ENCODE measurements at regions not wholly inside any gene's neighbourhood (a gene's known extent, or its start where the extent isn't known, plus 50 kb on each side); places are given as distances from the start of the nearest gene placed in this dataset.

DNA sequence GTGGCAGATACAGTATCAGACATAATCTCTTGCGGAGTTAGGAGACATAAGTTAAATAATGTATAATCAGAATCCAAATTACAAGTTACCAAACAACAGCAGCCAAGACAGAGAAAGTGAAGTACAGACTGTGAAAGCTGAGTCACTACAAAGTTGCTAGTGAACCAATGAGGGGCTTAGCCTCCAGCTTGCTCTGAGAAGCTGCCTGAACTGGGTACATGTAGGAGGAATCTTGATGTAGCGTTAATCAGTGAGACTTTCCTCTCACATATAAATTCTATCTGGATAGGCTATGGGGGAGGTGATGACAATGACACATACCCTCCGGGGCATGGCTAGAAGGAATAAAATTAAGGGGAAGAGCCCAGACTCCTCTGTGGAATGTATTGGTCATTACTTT, 1234.3 kb upstream of the DDX18 start:
- H3K36me3 Mint-ChIP-seq, result peaks cover 15% of the 10 kb centered on the region; the same call in 1 of the 2 replicates
- no peak for DNase-seq (ENCODE audit: low spot score)
- POLR2A ChIA-PET, result no interaction called here
- ATAC-seq, result no peak
- H3K27ac Mint-ChIP-seq, result no peak overlapping the region
- no peaks in the 10 kb centered on the region for H3K27me3 Mint-ChIP-seq (ENCODE audit: low read depth)
- TF ChIP-seq NFYB (CRISPR knock-in tag; conservative IDR thresholded peaks at IDR 0.05; ENCODE audit: low read depth) (no peak), PRRX2 (CRISPR knock-in tag; IDR thresholded peaks at IDR 0.05) (no peak), FOXP1 (CRISPR knock-in tag; IDR thresholded peaks at IDR 0.05; ENCODE audit: borderline replicate concordance) (no peak), TEAD4 (CRISPR knock-in tag; IDR thresholded peaks at IDR 0.05) (no peak), MYBL2 (CRISPR knock-in tag; IDR thresholded peaks at IDR 0.05) (no peak), KAT7 (CRISPR knock-in tag; IDR thresholded peaks at IDR 0.05; ENCODE audit: borderline replicate concordance) (no peak), CREM (CRISPR knock-in tag; IDR thresholded peaks at IDR 0.05) (no peak), ZNF263 (CRISPR knock-in tag; IDR thresholded peaks at IDR 0.05; ENCODE audit: low read depth) (no peak), NR3C1 (CRISPR knock-in tag; conservative IDR thresholded peaks at IDR 0.05; ENCODE audit: low read depth) (no peak), OVOL2 (CRISPR knock-in tag; IDR thresholded peaks at IDR 0.05; ENCODE audit: borderline replicate concordance) (no peak), TEAD1 (CRISPR knock-in tag; IDR thresholded peaks at IDR 0.05) (no peak), ZBTB21 (CRISPR knock-in tag; IDR thresholded peaks at IDR 0.05; ENCODE audit: borderline replicate concordance) (no peak)
- TF ChIP-seq, protein P1, sequence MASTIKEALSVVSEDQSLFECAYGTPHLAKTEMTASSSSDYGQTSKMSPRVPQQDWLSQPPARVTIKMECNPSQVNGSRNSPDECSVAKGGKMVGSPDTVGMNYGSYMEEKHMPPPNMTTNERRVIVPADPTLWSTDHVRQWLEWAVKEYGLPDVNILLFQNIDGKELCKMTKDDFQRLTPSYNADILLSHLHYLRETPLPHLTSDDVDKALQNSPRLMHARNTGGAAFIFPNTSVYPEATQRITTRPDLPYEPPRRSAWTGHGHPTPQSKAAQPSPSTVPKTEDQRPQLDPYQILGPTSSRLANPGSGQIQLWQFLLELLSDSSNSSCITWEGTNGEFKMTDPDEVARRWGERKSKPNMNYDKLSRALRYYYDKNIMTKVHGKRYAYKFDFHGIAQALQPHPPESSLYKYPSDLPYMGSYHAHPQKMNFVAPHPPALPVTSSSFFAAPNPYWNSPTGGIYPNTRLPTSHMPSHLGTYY (CRISPR knock-in tag; IDR thresholded peaks at IDR 0.05), result no peak
- TF ChIP-seq, protein P2, sequence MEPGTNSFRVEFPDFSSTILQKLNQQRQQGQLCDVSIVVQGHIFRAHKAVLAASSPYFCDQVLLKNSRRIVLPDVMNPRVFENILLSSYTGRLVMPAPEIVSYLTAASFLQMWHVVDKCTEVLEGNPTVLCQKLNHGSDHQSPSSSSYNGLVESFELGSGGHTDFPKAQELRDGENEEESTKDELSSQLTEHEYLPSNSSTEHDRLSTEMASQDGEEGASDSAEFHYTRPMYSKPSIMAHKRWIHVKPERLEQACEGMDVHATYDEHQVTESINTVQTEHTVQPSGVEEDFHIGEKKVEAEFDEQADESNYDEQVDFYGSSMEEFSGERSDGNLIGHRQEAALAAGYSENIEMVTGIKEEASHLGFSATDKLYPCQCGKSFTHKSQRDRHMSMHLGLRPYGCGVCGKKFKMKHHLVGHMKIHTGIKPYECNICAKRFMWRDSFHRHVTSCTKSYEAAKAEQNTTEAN (CRISPR knock-in tag; IDR thresholded peaks at IDR 0.05), result no peak
- TF ChIP-seq, protein P3, sequence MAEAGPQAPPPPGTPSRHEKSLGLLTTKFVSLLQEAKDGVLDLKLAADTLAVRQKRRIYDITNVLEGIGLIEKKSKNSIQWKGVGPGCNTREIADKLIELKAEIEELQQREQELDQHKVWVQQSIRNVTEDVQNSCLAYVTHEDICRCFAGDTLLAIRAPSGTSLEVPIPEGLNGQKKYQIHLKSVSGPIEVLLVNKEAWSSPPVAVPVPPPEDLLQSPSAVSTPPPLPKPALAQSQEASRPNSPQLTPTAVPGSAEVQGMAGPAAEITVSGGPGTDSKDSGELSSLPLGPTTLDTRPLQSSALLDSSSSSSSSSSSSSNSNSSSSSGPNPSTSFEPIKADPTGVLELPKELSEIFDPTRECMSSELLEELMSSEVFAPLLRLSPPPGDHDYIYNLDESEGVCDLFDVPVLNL (CRISPR knock-in tag; IDR thresholded peaks at IDR 0.05; ENCODE audit: borderline replicate concordance, low read depth), result no peak
- TF ChIP-seq, protein P4, sequence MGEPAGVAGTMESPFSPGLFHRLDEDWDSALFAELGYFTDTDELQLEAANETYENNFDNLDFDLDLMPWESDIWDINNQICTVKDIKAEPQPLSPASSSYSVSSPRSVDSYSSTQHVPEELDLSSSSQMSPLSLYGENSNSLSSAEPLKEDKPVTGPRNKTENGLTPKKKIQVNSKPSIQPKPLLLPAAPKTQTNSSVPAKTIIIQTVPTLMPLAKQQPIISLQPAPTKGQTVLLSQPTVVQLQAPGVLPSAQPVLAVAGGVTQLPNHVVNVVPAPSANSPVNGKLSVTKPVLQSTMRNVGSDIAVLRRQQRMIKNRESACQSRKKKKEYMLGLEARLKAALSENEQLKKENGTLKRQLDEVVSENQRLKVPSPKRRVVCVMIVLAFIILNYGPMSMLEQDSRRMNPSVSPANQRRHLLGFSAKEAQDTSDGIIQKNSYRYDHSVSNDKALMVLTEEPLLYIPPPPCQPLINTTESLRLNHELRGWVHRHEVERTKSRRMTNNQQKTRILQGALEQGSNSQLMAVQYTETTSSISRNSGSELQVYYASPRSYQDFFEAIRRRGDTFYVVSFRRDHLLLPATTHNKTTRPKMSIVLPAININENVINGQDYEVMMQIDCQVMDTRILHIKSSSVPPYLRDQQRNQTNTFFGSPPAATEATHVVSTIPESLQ (CRISPR knock-in tag; IDR thresholded peaks at IDR 0.05), result no peak
- TF ChIP-seq, protein P5, sequence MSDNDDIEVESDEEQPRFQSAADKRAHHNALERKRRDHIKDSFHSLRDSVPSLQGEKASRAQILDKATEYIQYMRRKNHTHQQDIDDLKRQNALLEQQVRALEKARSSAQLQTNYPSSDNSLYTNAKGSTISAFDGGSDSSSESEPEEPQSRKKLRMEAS (CRISPR knock-in tag; IDR thresholded peaks at IDR 0.05), result no peak
- CTCF ChIA-PET, result no interaction called here
- no peak overlapping the region for H3K4me3 Mint-ChIP-seq
- peaks cover 48% of the 10 kb centered on the region for H3K9me3 Mint-ChIP-seq
- H3K4me1 Mint-ChIP-seq, result no peaks in the 10 kb centered on the region

DNA sequence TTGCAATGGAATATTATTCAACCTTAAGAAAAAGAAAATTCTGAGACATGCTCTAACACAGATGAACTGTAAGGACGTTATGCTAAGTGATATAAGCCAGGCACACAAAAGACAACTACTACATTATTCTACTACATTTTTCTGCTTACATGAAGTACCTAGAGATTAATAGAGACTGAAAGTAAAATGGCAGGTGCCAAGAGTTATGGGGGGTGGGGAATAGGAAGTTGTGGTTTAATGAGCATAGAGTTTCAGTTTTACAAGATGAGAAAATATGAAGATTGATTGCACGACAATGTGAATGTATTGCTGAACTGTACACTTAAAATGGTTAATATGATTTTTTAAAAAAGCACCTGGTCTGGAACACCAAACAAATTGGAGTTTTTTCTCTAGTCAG, 1231.6 kb upstream of the DDX18 start:
- Mint-ChIP-seq H3K4me1 (no peaks in the 10 kb centered on the region), H3K27ac (no peak overlapping the region), H3K27me3 (ENCODE audit: low read depth) (no peaks in the 10 kb centered on the region; the same call in 1 of the 2 replicates), H3K36me3 (peaks cover 10% of the 10 kb centered on the region; the same call in 1 of the 2 replicates), H3K9me3 (peaks cover 44% of the 10 kb centered on the region), H3K4me3 (no peak overlapping the region)
- no peak for ATAC-seq
- no peak for DNase-seq (ENCODE audit: low spot score)
- POLR2A ChIA-PET, result no interaction called here
- CTCF ChIA-PET, result no interaction called here
- TF ChIP-seq IRF2 (CRISPR knock-in tag; IDR thresholded peaks at IDR 0.05; ENCODE audit: borderline replicate concordance, low read depth) (no peak), SOX15 (CRISPR knock-in tag; IDR thresholded peaks at IDR 0.05) (no peak), NR2C2 (CRISPR knock-in tag; IDR thresholded peaks at IDR 0.05) (no peak)
- TF ChIP-seq, protein P6, sequence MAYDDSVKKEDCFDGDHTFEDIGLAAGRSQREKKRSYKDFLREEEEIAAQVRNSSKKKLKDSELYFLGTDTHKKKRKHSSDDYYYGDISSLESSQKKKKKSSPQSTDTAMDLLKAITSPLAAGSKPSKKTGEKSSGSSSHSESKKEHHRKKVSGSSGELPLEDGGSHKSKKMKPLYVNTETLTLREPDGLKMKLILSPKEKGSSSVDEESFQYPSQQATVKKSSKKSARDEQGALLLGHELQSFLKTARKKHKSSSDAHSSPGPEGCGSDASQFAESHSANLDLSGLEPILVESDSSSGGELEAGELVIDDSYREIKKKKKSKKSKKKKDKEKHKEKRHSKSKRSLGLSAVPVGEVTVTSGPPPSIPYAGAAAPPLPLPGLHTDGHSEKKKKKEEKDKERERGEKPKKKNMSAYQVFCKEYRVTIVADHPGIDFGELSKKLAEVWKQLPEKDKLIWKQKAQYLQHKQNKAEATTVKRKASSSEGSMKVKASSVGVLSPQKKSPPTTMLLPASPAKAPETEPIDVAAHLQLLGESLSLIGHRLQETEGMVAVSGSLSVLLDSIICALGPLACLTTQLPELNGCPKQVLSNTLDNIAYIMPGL (CRISPR knock-in tag; IDR thresholded peaks at IDR 0.05), result no peak
- TF ChIP-seq, protein P7, sequence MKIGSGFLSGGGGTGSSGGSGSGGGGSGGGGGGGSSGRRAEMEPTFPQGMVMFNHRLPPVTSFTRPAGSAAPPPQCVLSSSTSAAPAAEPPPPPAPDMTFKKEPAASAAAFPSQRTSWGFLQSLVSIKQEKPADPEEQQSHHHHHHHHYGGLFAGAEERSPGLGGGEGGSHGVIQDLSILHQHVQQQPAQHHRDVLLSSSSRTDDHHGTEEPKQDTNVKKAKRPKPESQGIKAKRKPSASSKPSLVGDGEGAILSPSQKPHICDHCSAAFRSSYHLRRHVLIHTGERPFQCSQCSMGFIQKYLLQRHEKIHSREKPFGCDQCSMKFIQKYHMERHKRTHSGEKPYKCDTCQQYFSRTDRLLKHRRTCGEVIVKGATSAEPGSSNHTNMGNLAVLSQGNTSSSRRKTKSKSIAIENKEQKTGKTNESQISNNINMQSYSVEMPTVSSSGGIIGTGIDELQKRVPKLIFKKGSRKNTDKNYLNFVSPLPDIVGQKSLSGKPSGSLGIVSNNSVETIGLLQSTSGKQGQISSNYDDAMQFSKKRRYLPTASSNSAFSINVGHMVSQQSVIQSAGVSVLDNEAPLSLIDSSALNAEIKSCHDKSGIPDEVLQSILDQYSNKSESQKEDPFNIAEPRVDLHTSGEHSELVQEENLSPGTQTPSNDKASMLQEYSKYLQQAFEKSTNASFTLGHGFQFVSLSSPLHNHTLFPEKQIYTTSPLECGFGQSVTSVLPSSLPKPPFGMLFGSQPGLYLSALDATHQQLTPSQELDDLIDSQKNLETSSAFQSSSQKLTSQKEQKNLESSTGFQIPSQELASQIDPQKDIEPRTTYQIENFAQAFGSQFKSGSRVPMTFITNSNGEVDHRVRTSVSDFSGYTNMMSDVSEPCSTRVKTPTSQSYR (CRISPR knock-in tag; IDR thresholded peaks at IDR 0.05), result no peak
- TF ChIP-seq, protein P8, sequence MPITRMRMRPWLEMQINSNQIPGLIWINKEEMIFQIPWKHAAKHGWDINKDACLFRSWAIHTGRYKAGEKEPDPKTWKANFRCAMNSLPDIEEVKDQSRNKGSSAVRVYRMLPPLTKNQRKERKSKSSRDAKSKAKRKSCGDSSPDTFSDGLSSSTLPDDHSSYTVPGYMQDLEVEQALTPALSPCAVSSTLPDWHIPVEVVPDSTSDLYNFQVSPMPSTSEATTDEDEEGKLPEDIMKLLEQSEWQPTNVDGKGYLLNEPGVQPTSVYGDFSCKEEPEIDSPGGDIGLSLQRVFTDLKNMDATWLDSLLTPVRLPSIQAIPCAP (CRISPR knock-in tag; IDR thresholded peaks at IDR 0.05), result no peak
- TF ChIP-seq, protein P9, sequence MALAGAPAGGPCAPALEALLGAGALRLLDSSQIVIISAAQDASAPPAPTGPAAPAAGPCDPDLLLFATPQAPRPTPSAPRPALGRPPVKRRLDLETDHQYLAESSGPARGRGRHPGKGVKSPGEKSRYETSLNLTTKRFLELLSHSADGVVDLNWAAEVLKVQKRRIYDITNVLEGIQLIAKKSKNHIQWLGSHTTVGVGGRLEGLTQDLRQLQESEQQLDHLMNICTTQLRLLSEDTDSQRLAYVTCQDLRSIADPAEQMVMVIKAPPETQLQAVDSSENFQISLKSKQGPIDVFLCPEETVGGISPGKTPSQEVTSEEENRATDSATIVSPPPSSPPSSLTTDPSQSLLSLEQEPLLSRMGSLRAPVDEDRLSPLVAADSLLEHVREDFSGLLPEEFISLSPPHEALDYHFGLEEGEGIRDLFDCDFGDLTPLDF (CRISPR knock-in tag; IDR thresholded peaks at IDR 0.05), result no peak
